DMS 273 (cell line): ENCODE measurements at regions not wholly inside any gene's neighbourhood (a gene's known extent, or its start where the extent isn't known, plus 50 kb on each side); places are given as distances from the start of the nearest gene placed in this dataset.

ENCODE experiments used
- DNase-seq: peaks from one replicate; lab custom pipeline; 2025; ENCODE audit not compliant: unreplicated experiment; lab: John Stamatoyannopoulos, UW

DNA sequence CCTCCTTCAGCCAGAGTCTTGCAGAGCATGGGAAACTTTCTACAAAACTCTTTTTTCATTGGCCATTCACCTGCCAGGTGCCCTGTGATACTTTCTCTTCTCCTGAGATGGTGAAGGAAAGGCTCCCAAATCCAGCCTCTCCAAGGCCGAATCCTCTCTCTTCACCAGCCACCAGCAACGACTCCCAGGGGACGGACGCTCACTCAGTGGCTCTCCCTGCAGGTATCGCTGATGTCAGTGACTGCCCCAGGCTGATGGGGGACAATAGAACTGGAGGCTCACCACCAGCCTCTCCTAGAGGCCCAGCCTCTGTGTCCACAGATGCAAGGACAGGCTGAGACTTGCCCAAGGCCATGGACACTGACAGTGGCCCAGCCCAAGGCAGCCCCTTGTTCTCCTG, 204.1 kb downstream of the BCL11B start:
- DNase-seq, result no peak

DNA sequence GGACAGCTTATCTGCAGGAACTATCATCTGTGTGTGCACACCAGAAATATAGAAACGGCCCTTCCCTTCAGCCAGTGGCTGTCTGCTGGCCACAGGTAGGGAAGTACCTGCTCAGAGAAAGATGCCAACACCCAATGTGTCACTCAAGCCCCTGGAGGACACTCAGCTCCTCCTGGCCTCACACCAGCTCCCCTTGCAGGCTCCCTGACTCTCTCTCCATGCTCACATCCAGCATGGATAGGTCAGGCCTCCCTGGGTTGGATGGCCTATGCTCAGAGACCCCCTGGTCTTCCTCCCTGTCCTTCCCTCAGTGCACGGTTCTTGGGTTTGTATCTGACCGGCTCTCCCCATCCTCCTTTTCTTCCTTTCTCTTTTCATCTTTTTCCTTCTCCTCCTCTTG, 202.1 kb downstream of the BCL11B start:
- no peak for DNase-seq

GRCh38 chr14:99072433-99072832, 199.6 kb downstream of the BCL11B start:
- no peak for DNase-seq

GRCh38 chr14:99072956-99073355, 199.0 kb downstream of the BCL11B start:
- no peak for DNase-seq

DNA sequence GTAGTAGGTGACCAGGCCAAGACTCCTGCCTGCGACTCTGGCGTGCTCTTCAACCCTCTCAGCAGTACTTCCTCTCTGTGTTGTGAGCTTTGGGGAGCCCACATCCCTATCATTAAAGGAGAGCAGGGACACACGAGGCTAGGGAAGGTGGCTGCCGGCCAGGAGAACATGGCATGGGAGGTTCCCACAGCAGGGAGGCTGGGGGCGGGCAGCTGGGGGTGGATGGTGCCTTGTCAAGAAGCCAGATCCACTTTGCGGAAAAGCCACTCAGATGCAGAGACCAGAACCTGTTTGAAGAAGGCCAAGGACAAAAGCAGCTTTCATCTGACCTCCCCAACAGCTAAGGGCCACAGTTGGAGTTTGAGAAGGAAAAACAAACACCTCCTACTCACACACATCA, 198.6 kb downstream of the BCL11B start:
- no peak for DNase-seq

GRCh38 chr14:99075061-99075460, 196.9 kb downstream of the BCL11B start:
- no peak for DNase-seq

DNA sequence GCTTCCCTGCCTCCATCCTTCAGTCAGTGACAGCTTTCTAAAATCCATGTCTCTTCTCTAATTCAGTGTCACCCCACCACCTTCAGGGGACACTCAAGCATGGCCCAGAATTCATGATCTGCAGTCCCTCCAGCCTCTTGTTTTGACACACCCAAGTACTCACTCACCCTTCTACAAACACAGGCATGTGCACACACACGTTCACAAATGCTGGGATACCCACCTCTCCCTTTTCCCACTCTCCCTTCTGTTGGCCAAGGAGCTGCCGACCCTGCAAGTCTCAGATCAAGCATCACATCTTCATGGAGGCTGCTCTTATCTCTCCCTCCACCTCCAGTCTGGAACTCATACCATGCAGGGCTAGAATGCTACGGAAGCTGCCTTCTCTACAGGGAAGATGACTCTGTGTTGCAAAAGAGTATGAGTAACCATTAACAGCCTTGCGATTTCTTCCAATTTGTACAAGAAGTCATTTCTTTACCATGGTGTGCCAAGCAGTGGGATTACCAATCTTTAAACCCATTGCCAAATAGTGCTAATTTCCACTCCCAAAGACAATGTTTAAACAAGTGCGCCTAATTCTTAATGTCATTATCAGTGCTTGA, 196.1 kb downstream of the BCL11B start:
- DNase-seq, result no peak

- DNase-seq, result no peak
Measured at GRCh38 chr14:99077076-99077843, 194.7 kb downstream of the BCL11B start.

DNA sequence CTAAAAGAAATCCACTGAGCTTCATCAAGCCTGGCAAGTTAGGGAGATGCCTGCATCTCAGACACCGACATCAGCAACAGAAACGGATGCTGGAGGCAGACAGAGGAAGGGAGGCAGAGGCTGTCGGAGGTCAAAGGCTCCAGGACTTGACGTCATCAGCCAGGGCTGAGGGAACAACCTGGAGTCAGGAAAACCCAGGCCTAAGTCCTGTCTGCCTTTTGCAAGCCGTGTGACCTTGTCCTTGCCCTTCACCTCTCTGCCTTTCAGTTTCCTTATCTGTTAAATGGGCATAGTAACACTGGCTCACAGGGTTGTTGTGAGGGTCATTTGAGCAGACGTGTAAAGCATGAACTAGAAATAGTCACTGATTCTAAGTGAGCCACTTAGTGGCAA, 194.2 kb downstream of the BCL11B start:
- no peak for DNase-seq

GRCh38 chr14:99078426-99078825, 193.6 kb downstream of the BCL11B start:
- DNase-seq, result no peak

GRCh38 chr14:99079061-99079727, 192.8 kb downstream of the BCL11B start:
- no peak for DNase-seq

GRCh38 chr14:99080306-99080705, 191.7 kb downstream of the BCL11B start:
- DNase-seq, result no peak

DNA sequence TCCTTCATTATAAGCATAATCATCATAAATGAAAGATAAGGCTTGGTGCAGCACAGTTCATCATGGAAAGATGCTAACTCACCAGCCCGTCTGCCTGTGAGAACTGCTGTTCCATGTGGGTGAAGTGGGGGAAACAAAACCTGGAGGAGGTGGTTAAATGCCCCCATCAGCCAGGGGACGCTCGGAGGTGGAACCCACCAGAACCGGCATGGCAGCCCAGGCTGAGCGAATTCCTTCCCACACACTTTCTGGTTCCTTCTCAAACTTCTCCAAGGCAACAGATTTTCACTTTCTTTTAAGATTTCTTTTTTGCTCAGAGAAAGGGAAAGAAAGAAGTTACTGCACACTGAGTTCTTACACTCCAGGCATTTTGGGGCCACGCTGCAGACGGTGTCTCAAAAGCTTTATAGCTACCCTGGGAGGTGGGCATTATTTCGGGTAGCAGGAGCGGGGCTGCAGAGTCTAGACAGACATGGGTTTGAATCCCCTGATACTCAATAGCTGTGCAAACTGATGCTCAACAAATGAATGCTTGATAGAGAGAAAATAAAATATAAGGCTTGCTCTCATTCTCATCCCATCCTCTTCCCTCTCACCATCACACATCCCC, 190.7 kb downstream of the BCL11B start:
- DNase-seq, result no peak

DNA sequence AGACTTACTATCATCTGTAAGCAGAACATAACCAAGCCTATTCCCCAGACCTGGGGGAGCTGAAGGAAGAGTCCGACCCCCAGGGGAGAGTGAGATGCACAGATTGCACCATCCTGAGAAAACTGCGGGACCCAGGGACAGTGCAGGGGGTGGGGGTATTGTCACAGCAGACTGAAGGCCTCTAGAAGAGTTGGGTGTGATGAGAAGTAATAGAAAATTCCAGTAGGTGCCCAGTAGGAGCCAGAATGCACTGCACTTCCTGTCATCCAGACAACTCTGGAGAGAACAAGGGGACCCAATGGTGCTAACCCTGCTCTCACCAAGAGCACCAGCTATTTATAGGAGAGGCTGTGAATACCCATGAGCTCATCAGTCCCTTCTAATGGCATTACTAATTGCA, 190.1 kb downstream of the BCL11B start:
- DNase-seq, result no peak

DNA sequence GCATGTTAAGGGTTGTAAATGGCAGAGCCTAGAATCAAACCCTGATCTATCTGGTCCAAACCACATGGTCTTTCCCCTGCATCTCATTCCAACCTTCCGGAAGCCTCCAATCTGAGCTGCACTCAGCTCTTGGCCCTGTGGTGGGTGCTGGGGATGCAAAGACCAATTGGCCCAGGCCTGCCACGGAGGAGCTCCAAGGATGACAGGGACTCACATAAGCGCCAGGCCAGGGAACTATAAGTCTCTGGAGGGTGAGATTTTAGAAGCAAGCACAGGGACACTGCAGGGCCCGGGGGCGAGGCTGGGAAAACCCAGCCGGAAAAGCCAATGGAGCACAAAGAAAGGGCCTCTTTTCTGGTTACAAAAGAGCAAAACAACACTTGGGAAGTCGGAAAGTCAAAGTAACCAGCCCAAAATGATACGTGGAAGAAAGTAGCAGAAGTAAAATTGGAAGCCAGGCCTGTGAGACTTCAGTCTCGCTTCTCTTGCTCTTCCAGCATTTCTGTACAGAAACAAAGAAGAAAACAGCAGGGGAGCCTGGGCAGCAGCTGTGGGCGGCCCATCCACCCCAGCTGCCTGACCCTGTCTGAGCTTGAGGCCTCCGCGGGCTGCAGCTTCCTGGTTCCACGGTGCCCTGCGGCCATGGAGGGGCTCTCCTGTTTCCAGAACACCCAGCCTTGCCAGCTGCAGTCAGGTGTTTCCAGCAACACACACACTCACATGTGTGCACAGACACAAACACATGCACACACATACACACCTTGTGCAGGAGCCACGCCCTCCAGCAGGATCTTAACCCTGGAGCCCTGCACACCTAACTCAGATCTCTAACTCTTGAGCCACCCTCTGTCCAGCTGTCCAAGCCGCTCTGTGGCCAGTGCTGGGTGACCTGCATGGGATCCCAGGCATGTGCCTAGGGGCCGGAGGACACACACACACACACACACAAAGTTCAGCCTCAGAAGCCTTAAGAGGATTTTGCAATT, 178.2 kb downstream of the BCL11B start:
- no peak for DNase-seq

GRCh38 chr14:99094901-99095300, 177.1 kb downstream of the BCL11B start:
- DNase-seq, result no peak

DNA sequence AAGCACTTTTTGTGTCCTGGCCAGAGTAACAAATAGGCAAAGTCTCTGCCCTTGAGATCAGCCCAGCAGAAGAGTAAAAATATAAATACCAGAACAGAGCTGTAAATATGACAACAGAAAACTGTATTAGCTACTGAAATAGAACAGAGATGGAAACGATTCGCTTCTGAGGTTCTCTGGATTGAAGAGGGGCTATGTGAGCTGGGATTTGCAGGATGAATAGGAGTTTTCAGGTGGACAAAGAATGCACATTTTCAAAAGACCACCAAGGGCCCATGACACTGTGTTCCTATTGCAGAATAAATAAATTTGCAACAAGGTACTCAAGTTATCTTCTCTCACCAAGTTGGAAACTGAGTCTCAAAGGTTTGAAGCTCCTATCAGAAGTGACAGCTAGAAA, 176.6 kb downstream of the BCL11B start:
- DNase-seq, result no peak

- DNase-seq, result no peak
Measured at GRCh38 chr14:99098199-99098598, 173.8 kb downstream of the BCL11B start.

- no peak for DNase-seq
Measured at GRCh38 chr14:99099051-99099787, 172.8 kb downstream of the BCL11B start.
